ENCODE measurements at regions not wholly inside any gene's neighbourhood (a gene's known extent, or its start where the extent isn't known, plus 50 kb on each side); places are given as distances from the start of the nearest gene placed in this dataset.
"Not testable (repeated sequence)": the region's sequence is repeated elsewhere in the genome, so short reads cannot be mapped to it uniquely, and the experiment has no call there.

DNA sequence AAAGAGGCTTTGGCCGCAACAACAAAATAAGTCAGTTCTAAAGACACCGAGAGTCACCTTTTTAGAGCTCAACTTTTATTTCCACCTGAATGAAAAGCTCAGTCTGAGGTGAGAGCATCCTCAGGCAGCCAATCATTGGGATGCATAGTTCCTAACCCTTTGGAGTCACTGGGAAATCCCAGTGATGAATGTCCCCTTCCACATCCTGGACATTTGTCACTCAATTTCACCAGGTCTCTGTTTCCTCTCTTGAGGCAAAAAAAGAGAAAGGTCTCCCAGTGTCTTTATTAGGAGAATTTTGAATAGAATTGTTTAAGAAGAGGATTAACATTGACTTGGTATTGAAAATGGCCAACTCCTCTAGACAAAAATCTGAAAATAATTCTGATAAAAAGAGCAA lies 137.5 kb upstream of the SPRED1 start:
- no peaks in the 10 kb centered on the region for H3K27me3 ChIP-seq (ENCODE audit: insufficient read depth, low read depth, low read length)
- no peaks in the 10 kb centered on the region for H3K36me3 ChIP-seq (ENCODE audit: insufficient read depth, low read length)
- H3K4me3 ChIP-seq (ENCODE audit: low read length), result no peak overlapping the region
- H3K27ac ChIP-seq (ENCODE audit: low read length), result no peak overlapping the region
- no peaks in the 10 kb centered on the region for H3K9me2 ChIP-seq (ENCODE audit: insufficient read depth, low read length)
- no peak overlapping the region for H2AFZ ChIP-seq (ENCODE audit: low read depth, low read length)
- H3K9ac ChIP-seq (ENCODE audit: low read length), result no peak overlapping the region
- H3K9me3 ChIP-seq (ENCODE audit: low read length), result no peaks in the 10 kb centered on the region
- H3F3A ChIP-seq (ENCODE audit: insufficient read depth, low read length, poor library complexity, severe bottlenecking), result no peaks in the 10 kb centered on the region
- no peak overlapping the region for H3K4me2 ChIP-seq (ENCODE audit: low read length)
- H3K79me2 ChIP-seq (replicated peaks; ENCODE audit: insufficient read depth, low read length), result no peaks in the 10 kb centered on the region
- TF ChIP-seq EP300 (conservative IDR thresholded peaks at IDR 0.05; ENCODE audit: poor library complexity, severe bottlenecking), result no peak
- no peak for TF ChIP-seq TAF1 (IDR thresholded peaks at IDR 0.05; ENCODE audit: low read depth)
- TF ChIP-seq, protein P1, sequence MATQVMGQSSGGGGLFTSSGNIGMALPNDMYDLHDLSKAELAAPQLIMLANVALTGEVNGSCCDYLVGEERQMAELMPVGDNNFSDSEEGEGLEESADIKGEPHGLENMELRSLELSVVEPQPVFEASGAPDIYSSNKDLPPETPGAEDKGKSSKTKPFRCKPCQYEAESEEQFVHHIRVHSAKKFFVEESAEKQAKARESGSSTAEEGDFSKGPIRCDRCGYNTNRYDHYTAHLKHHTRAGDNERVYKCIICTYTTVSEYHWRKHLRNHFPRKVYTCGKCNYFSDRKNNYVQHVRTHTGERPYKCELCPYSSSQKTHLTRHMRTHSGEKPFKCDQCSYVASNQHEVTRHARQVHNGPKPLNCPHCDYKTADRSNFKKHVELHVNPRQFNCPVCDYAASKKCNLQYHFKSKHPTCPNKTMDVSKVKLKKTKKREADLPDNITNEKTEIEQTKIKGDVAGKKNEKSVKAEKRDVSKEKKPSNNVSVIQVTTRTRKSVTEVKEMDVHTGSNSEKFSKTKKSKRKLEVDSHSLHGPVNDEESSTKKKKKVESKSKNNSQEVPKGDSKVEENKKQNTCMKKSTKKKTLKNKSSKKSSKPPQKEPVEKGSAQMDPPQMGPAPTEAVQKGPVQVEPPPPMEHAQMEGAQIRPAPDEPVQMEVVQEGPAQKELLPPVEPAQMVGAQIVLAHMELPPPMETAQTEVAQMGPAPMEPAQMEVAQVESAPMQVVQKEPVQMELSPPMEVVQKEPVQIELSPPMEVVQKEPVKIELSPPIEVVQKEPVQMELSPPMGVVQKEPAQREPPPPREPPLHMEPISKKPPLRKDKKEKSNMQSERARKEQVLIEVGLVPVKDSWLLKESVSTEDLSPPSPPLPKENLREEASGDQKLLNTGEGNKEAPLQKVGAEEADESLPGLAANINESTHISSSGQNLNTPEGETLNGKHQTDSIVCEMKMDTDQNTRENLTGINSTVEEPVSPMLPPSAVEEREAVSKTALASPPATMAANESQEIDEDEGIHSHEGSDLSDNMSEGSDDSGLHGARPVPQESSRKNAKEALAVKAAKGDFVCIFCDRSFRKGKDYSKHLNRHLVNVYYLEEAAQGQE (IDR thresholded peaks at IDR 0.05; ENCODE audit: borderline replicate concordance), result no peak
- no peak for TF ChIP-seq EZH2 (IDR thresholded peaks at IDR 0.05; ENCODE audit: borderline replicate concordance, insufficient read depth, low read length, poor library complexity, severe bottlenecking)
- no peaks in the 10 kb centered on the region for H4K20me1 ChIP-seq (ENCODE audit: insufficient read depth)

DNA sequence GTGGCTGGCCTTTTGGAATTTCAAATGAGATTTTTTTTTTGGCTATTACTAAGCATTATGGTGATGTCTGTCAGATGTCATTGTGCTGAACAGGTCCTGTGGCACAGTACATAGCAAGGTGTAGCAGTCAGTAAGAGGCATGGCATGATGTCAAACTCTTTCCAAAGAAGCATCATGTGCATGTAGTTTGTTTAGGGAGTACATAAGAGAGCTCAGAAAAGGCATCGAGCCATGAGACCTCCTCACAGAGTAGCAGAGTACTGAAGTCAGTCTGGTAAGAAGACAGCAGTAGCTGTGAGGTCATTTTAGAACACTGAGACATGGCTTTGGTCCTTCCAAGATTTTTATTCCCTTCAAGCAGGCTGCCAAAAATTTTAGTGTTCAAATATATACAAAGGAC lies 134.9 kb upstream of the SPRED1 start:
- Histone ChIP-seq H3K9me2 (ENCODE audit: insufficient read depth, low read length) (no peaks in the 10 kb centered on the region), H3K9me3 (ENCODE audit: low read length) (no peaks in the 10 kb centered on the region), H3F3A (ENCODE audit: insufficient read depth, low read length, poor library complexity, severe bottlenecking) (no peaks in the 10 kb centered on the region), H3K27me3 (ENCODE audit: insufficient read depth, low read depth, low read length) (no peaks in the 10 kb centered on the region), H3K79me2 (replicated peaks; ENCODE audit: insufficient read depth, low read length) (no peaks in the 10 kb centered on the region), H3K9ac (ENCODE audit: low read length) (no peak overlapping the region), H3K4me3 (ENCODE audit: low read length) (no peak overlapping the region), H3K36me3 (ENCODE audit: insufficient read depth, low read length) (no peaks in the 10 kb centered on the region), H2AFZ (ENCODE audit: low read depth, low read length) (no peak overlapping the region), H3K4me2 (ENCODE audit: low read length) (no peak overlapping the region), H3K27ac (ENCODE audit: low read length) (no peak overlapping the region), H4K20me1 (ENCODE audit: insufficient read depth) (no peaks in the 10 kb centered on the region)
- TF ChIP-seq TAF1 (IDR thresholded peaks at IDR 0.05; ENCODE audit: low read depth) (no peak), RAD21 (conservative IDR thresholded peaks at IDR 0.05) (no peak), EP300 (conservative IDR thresholded peaks at IDR 0.05; ENCODE audit: poor library complexity, severe bottlenecking) (no peak), SMC3 (conservative IDR thresholded peaks at IDR 0.05; ENCODE audit: poor library complexity) (no peak), EZH2 (IDR thresholded peaks at IDR 0.05; ENCODE audit: borderline replicate concordance, insufficient read depth, low read length, poor library complexity, severe bottlenecking) (no peak), MXI1 (conservative IDR thresholded peaks at IDR 0.05; ENCODE audit: poor library complexity, severe bottlenecking) (no peak), POLR2AphosphoS5 (IDR thresholded peaks at IDR 0.05) (no peak)
- TF ChIP-seq, protein P2, sequence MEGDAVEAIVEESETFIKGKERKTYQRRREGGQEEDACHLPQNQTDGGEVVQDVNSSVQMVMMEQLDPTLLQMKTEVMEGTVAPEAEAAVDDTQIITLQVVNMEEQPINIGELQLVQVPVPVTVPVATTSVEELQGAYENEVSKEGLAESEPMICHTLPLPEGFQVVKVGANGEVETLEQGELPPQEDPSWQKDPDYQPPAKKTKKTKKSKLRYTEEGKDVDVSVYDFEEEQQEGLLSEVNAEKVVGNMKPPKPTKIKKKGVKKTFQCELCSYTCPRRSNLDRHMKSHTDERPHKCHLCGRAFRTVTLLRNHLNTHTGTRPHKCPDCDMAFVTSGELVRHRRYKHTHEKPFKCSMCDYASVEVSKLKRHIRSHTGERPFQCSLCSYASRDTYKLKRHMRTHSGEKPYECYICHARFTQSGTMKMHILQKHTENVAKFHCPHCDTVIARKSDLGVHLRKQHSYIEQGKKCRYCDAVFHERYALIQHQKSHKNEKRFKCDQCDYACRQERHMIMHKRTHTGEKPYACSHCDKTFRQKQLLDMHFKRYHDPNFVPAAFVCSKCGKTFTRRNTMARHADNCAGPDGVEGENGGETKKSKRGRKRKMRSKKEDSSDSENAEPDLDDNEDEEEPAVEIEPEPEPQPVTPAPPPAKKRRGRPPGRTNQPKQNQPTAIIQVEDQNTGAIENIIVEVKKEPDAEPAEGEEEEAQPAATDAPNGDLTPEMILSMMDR (IDR thresholded peaks at IDR 0.05; ENCODE audit: poor library complexity, severe bottlenecking), result no peak
- TF ChIP-seq, protein P1 (IDR thresholded peaks at IDR 0.05; ENCODE audit: borderline replicate concordance), result no peak

DNA sequence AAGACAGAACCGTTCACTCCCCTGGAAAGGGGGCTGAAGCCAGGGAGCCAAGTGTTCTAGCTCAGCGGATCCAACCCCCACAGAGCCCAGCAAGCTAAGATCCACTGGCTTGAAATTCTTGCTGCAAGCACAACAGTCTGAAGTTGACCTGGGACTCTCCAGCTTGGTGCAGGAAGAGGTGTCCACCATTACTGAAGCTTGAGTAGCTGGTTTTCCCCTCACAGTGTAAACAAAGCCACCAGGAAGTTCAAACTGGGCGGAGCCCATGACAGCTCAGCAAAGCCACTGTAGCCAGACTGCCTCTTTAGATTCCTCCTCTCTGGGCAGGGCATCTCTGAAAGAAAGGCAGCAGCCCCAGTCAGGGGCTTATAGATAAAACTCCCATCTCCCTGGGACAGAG lies 132.8 kb upstream of the SPRED1 start:
- H4K20me1 ChIP-seq (ENCODE audit: insufficient read depth); H3K36me3 ChIP-seq (ENCODE audit: insufficient read depth, low read length); H3K9me3 ChIP-seq (ENCODE audit: low read length); H3F3A ChIP-seq (ENCODE audit: insufficient read depth, low read length, poor library complexity, severe bottlenecking); H3K4me2 ChIP-seq (ENCODE audit: low read length); H2AFZ ChIP-seq (ENCODE audit: low read depth, low read length); H3K4me3 ChIP-seq (ENCODE audit: low read length); H3K27ac ChIP-seq (ENCODE audit: low read length); H3K79me2 ChIP-seq (replicated peaks; ENCODE audit: insufficient read depth, low read length); H3K27me3 ChIP-seq (ENCODE audit: insufficient read depth, low read depth, low read length); H3K9ac ChIP-seq (ENCODE audit: low read length); H3K9me2 ChIP-seq (ENCODE audit: insufficient read depth, low read length): not testable (repeated sequence)

All from neural cell (in vitro differentiated cells).